CD4-positive, CD25-positive, alpha-beta regulatory T cell (primary cell): ENCODE measurements at regions not wholly inside any gene's neighbourhood (a gene's known extent, or its start where the extent isn't known, plus 50 kb on each side); places are given as distances from the start of the nearest gene placed in this dataset.
"Not testable (repeated sequence)": the region's sequence is repeated elsewhere in the genome, so short reads cannot be mapped to it uniquely, and the experiment has no call there.

ENCODE experiments used
- ATAC-seq, 2 donors: fragments of 150-1000 bp; cut with Tn5 transposase; one replicate each; pipeline ENCODE4 v1.10.0; 2021; ENCODE audit warnings: low read depth in 2 of 2, moderate number of reproducible peaks in 2 of 2, moderate library complexity in 1 of 2
- DNase-seq, 3 donors: peaks; one replicate each; pipeline versions ENCODE4 v3.0.0 to v3.0.0-alpha.2; 2012 to 2022; ENCODE audit warnings: mixed read lengths in 1 of 3
- H3K27ac ChIP-seq: one replicate; pipeline ENCODE4 v1.7.0; 2013; ENCODE audit warnings: mild to moderate bottlenecking, low read length; ENCODE audit not compliant: insufficient read depth, poor library complexity, severe bottlenecking
- H3K27me3 ChIP-seq: one replicate; pipeline ENCODE4 v1.7.0; 2013; ENCODE audit warnings: low read length; ENCODE audit not compliant: control insufficient read depth, insufficient read depth
- H3K36me3 ChIP-seq: one replicate; pipeline ENCODE4 v1.7.0; 2013; ENCODE audit warnings: mild to moderate bottlenecking, low read length, moderate library complexity; ENCODE audit not compliant: control insufficient read depth, insufficient read depth
- H3K4me1 ChIP-seq: 2 replicates; pipeline ENCODE4 v1.7.0; 2013; ENCODE audit warnings: mild to moderate bottlenecking, low read length; ENCODE audit not compliant: insufficient read depth, control insufficient read depth, poor library complexity, severe bottlenecking
- H3K4me3 ChIP-seq: one replicate; pipeline ENCODE4 v1.7.0; 2013; ENCODE audit warnings: low read depth, mild to moderate bottlenecking, low read length, moderate library complexity
- H3K9me3 ChIP-seq, 2 experiments: 1 replicate in 1 of 2; 2 replicates in 1 of 2; pipeline ENCODE4 v1.7.0; 2013; ENCODE audit warnings: low read length in 2 of 2, mild to moderate bottlenecking in 1 of 2, moderate library complexity in 1 of 2; ENCODE audit not compliant: control insufficient read depth in 2 of 2
- H3K27ac Mint-ChIP-seq, 3 donors: one replicate each; pipeline ENCODE4 v1.8.0; 2020 to 2022; ENCODE audit warnings: mild to moderate bottlenecking in 3 of 3, mixed read lengths in 3 of 3, moderate library complexity in 2 of 3
- H3K27me3 Mint-ChIP-seq: one replicate; pipeline ENCODE4 v1.8.0; 2022; ENCODE audit warnings: mild to moderate bottlenecking, mixed read lengths
- H3K36me3 Mint-ChIP-seq: one replicate; pipeline ENCODE4 v1.8.0; 2020; ENCODE audit warnings: mixed read lengths
- H3K4me1 Mint-ChIP-seq, 4 donors: one replicate each; pipeline ENCODE4 v1.8.0; 2020 to 2022; ENCODE audit warnings: mixed read lengths in 4 of 4, mild to moderate bottlenecking in 1 of 4
- H3K4me3 Mint-ChIP-seq, 4 donors: one replicate each; pipeline ENCODE4 v1.8.0; 2020 to 2022; ENCODE audit warnings: mild to moderate bottlenecking in 4 of 4, mixed read lengths in 4 of 4, moderate library complexity in 3 of 4
- H3K9me3 Mint-ChIP-seq, 7 donors: one replicate each; pipeline ENCODE4 v1.8.0; 2020 to 2022; ENCODE audit warnings: mixed read lengths in 7 of 7, mild to moderate bottlenecking in 3 of 7, moderate library complexity in 2 of 7

GRCh38 chr2:95668934-95669333 is 77.1 kb downstream of the TRIM43 start:
- ATAC-seq (peak; percentile 56 to 58), DNase-seq (peak in 1 of 3 donors; percentile 43)

GRCh38 chr2:95669441-95669991 is 77.7 kb downstream of the TRIM43 start:
- no peaks in the 10 kb centered on the region for H3K9me3 ChIP-seq
- no peak overlapping the region for H3K27ac ChIP-seq
- no peaks in the 10 kb centered on the region for H3K4me1 ChIP-seq
- Mint-ChIP-seq H3K27ac (peak overlapping the region in 2 of 3 donors; percentile 4 to 28), H3K27me3 (peaks cover 2% of the 10 kb centered on the region), H3K36me3 (no peaks in the 10 kb centered on the region), H3K4me1 (peaks cover 0 to 12% (median 5%) of the 10 kb centered on the region in 4 donors), H3K4me3 (no peak overlapping the region), H3K9me3 (peaks cover 0 to 2% (median 0%) of the 10 kb centered on the region in 7 donors)
- H3K4me3 ChIP-seq: no peak overlapping the region
- H3K27me3 ChIP-seq: no peaks in the 10 kb centered on the region
- no peak for ATAC-seq
- H3K36me3 ChIP-seq: no peaks in the 10 kb centered on the region
- no peak for DNase-seq

More at GRCh38 chr2:95668934-95669333, 77.1 kb downstream of the TRIM43 start:
- not testable (repeated sequence) for H3K27me3 Mint-ChIP-seq, H3K36me3 ChIP-seq, H3K4me3 Mint-ChIP-seq, H3K4me1 ChIP-seq, H3K9me3 Mint-ChIP-seq, H3K36me3 Mint-ChIP-seq, H3K27ac ChIP-seq, H3K4me3 ChIP-seq, H3K9me3 ChIP-seq, H3K27me3 ChIP-seq
- H3K4me1 Mint-ChIP-seq: peaks cover 0 to 12% (median 5%) of the 10 kb centered on the region in 4 donors
- H3K27ac Mint-ChIP-seq: peak overlapping the region; percentile 4 to 61 (median 28)

GRCh38 chr2:95670167-95670566 is 78.4 kb downstream of the TRIM43 start:
- H3K9me3 ChIP-seq: no peaks in the 10 kb centered on the region
- DNase-seq: no peak
- no peak overlapping the region for H3K27ac Mint-ChIP-seq
- H3K9me3 Mint-ChIP-seq: peaks cover 0 to 2% (median 0%) of the 10 kb centered on the region in 7 donors
- peaks cover 0 to 12% (median 5%) of the 10 kb centered on the region in 4 donors for H3K4me1 Mint-ChIP-seq
- H3K4me3 Mint-ChIP-seq: no peak overlapping the region
- no peaks in the 10 kb centered on the region for H3K27me3 ChIP-seq
- no peak for ATAC-seq
- H3K4me3 ChIP-seq: no peak overlapping the region
- no peaks in the 10 kb centered on the region for H3K4me1 ChIP-seq
- H3K36me3 ChIP-seq: no peaks in the 10 kb centered on the region
- no peak overlapping the region for H3K27ac ChIP-seq
- H3K27me3 Mint-ChIP-seq: no peaks in the 10 kb centered on the region
- no peaks in the 10 kb centered on the region for H3K36me3 Mint-ChIP-seq

GRCh38 chr2:95670686-95671085 is 78.9 kb downstream of the TRIM43 start:
- H3K4me1 ChIP-seq: no peaks in the 10 kb centered on the region
- H3K4me3 ChIP-seq: no peak overlapping the region
- ATAC-seq (no peak), DNase-seq (no peak)
- no peak overlapping the region for H3K27ac ChIP-seq
- no peaks in the 10 kb centered on the region for H3K36me3 ChIP-seq
- no peaks in the 10 kb centered on the region for H3K9me3 ChIP-seq
- Mint-ChIP-seq H3K4me1 (peaks cover 0 to 12% (median 5%) of the 10 kb centered on the region in 4 donors), H3K9me3 (peaks cover 0 to 2% (median 0%) of the 10 kb centered on the region in 7 donors), H3K27ac (no peak overlapping the region), H3K36me3 (no peaks in the 10 kb centered on the region), H3K27me3 (no peaks in the 10 kb centered on the region), H3K4me3 (no peak overlapping the region)
- H3K27me3 ChIP-seq: no peaks in the 10 kb centered on the region

GRCh38 chr2:95671171-95671570 is 79.4 kb downstream of the TRIM43 start:
- not testable (repeated sequence) for H3K27me3 Mint-ChIP-seq, H3K27ac ChIP-seq, ATAC-seq, H3K27me3 ChIP-seq, H3K4me1 ChIP-seq, DNase-seq, H3K27ac Mint-ChIP-seq, H3K9me3 Mint-ChIP-seq, H3K9me3 ChIP-seq, H3K4me3 Mint-ChIP-seq, H3K4me3 ChIP-seq, H3K36me3 Mint-ChIP-seq, H3K36me3 ChIP-seq
- H3K4me1 Mint-ChIP-seq: peaks cover 0 to 12% (median 5%) of the 10 kb centered on the region in 4 donors

- not testable (repeated sequence) for H3K9me3 ChIP-seq, ATAC-seq, H3K27ac ChIP-seq, H3K4me1 ChIP-seq, H3K36me3 ChIP-seq, H3K36me3 Mint-ChIP-seq, H3K9me3 Mint-ChIP-seq, DNase-seq, H3K27me3 Mint-ChIP-seq, H3K4me3 Mint-ChIP-seq, H3K27ac Mint-ChIP-seq, H3K27me3 ChIP-seq, H3K4me3 ChIP-seq
- peaks cover 0 to 12% (median 5%) of the 10 kb centered on the region in 4 donors for H3K4me1 Mint-ChIP-seq
These were observed 80.2 kb downstream of the TRIM43 start for GRCh38 chr2:95671992-95672391.

GRCh38 chr2:95672500-95672899 is 80.7 kb downstream of the TRIM43 start:
- H3K36me3 ChIP-seq, ATAC-seq, DNase-seq, H3K36me3 Mint-ChIP-seq, H3K4me3 Mint-ChIP-seq, H3K27ac Mint-ChIP-seq, H3K27ac ChIP-seq, H3K4me1 ChIP-seq, H3K9me3 ChIP-seq, H3K9me3 Mint-ChIP-seq, H3K27me3 ChIP-seq, H3K4me3 ChIP-seq, H3K27me3 Mint-ChIP-seq: not testable (repeated sequence)
- H3K4me1 Mint-ChIP-seq: peaks cover 0 to 12% (median 5%) of the 10 kb centered on the region in 4 donors

- peaks cover 5% of the 10 kb centered on the region for H3K27me3 Mint-ChIP-seq
- H3K27ac ChIP-seq: no peak overlapping the region
- H3K4me1 Mint-ChIP-seq: peaks cover 0 to 3% (median 1%) of the 10 kb centered on the region in 4 donors
- peaks cover 0 to 2% (median 0%) of the 10 kb centered on the region in 7 donors for H3K9me3 Mint-ChIP-seq
- ATAC-seq (no peak), DNase-seq (no peak)
- H3K27ac Mint-ChIP-seq: no peak overlapping the region
- H3K9me3 ChIP-seq: no peaks in the 10 kb centered on the region
- H3K36me3 Mint-ChIP-seq: no peaks in the 10 kb centered on the region
- H3K36me3 ChIP-seq: no peaks in the 10 kb centered on the region
- no peaks in the 10 kb centered on the region for H3K27me3 ChIP-seq
- H3K4me3 ChIP-seq: no peak overlapping the region
- H3K4me1 ChIP-seq: no peaks in the 10 kb centered on the region
- H3K4me3 Mint-ChIP-seq: no peak overlapping the region
These were observed 82.4 kb downstream of the TRIM43 start for GRCh38 chr2:95674186-95674585.
